GM12873 (cell line): ENCODE measurements at regions not wholly inside any gene's neighbourhood (a gene's known extent, or its start where the extent isn't known, plus 50 kb on each side); places are given as distances from the start of the nearest gene placed in this dataset.

Experiments used
- CTCF ChIP-seq: IDR thresholded peaks from 2 replicates; pipeline ENCODE4 v1.5.1; 2012; ENCODE audit warnings: low read depth, mild to moderate bottlenecking, moderate library complexity, low read length, control low read depth; ENCODE audit not compliant: insufficient read depth; ENCODE audit errors: missing control alignments

GRCh38 chr14:61929651-61930050, 167.4 kb downstream of the SNAPC1 start:
- TF ChIP-seq CTCF: no peak

GRCh38 chr14:61930101-61930857, 168.1 kb downstream of the SNAPC1 start:
- no peak for TF ChIP-seq CTCF

- no peak for TF ChIP-seq CTCF
These were observed 170.8 kb downstream of the SNAPC1 start for GRCh38 chr14:61932974-61933373.

GRCh38 chr14:61934385-61934784, 172.2 kb downstream of the SNAPC1 start:
- no peak for TF ChIP-seq CTCF

- no peak for TF ChIP-seq CTCF
These were observed 177.6 kb downstream of the SNAPC1 start for GRCh38 chr14:61939776-61940175.

GRCh38 chr14:61940666-61941420, 178.6 kb downstream of the SNAPC1 start:
- TF ChIP-seq CTCF: no peak

- no peak for TF ChIP-seq CTCF
These were observed 179.4 kb downstream of the SNAPC1 start for GRCh38 chr14:61941421-61942150.
